HG03097 (cell line): ENCODE measurements at regions not wholly inside any gene's neighbourhood (a gene's known extent, or its start where the extent isn't known, plus 50 kb on each side); places are given as distances from the start of the nearest gene placed in this dataset.

Experiments used
- ATAC-seq: cut with Tn5 transposase; IDR thresholded peaks from one replicate; pipeline ENCODE4 v1.9.1; 2021; ENCODE audit not compliant: unreplicated experiment, low FRiP score

- ATAC-seq: no peak
These were observed 515.1 kb upstream of the DIPK2B start for GRCh38 chrX:45715748-45716147.

- no peak for ATAC-seq
These were observed 514.2 kb upstream of the DIPK2B start for GRCh38 chrX:45714866-45715265.

- no peak for ATAC-seq
These were observed 511.4 kb upstream of the DIPK2B start for GRCh38 chrX:45712067-45712466.

- no peak for ATAC-seq
These were observed 510.6 kb upstream of the DIPK2B start for GRCh38 chrX:45711231-45711630.

GRCh38 chrX:45710081-45710801 lies 509.6 kb upstream of the DIPK2B start:
- peak; percentile 84 for ATAC-seq

GRCh38 chrX:45709381-45709780 lies 508.7 kb upstream of the DIPK2B start:
- ATAC-seq: no peak

GRCh38 chrX:45699158-45699557 lies 498.5 kb upstream of the DIPK2B start:
- no peak for ATAC-seq

- no peak for ATAC-seq
These were observed 496.9 kb upstream of the DIPK2B start for GRCh38 chrX:45697591-45697990.

GRCh38 chrX:45696736-45697135 lies 496.1 kb upstream of the DIPK2B start:
- ATAC-seq: no peak

- ATAC-seq: no peak
These were observed 489.3 kb upstream of the DIPK2B start for GRCh38 chrX:45689971-45690370.

- ATAC-seq: no peak
These were observed 483.2 kb upstream of the DIPK2B start for GRCh38 chrX:45683914-45684313.

GRCh38 chrX:45681891-45682290 lies 481.2 kb upstream of the DIPK2B start:
- no peak for ATAC-seq

- ATAC-seq: no peak
These were observed 469.2 kb upstream of the DIPK2B start for GRCh38 chrX:45669715-45670340.

- ATAC-seq: no peak
These were observed 468.2 kb upstream of the DIPK2B start for GRCh38 chrX:45668686-45669443.

- no peak for ATAC-seq
These were observed 467.0 kb upstream of the DIPK2B start for GRCh38 chrX:45667666-45668065.

GRCh38 chrX:45664727-45665290 lies 464.1 kb upstream of the DIPK2B start:
- no peak for ATAC-seq

GRCh38 chrX:45660477-45660876 lies 459.8 kb upstream of the DIPK2B start:
- no peak for ATAC-seq

GRCh38 chrX:45633419-45633818 lies 432.7 kb upstream of the DIPK2B start:
- no peak for ATAC-seq

GRCh38 chrX:45632506-45632905 lies 431.8 kb upstream of the DIPK2B start:
- no peak for ATAC-seq

GRCh38 chrX:45630078-45630477 lies 429.4 kb upstream of the DIPK2B start:
- ATAC-seq: no peak

- ATAC-seq: no peak
These were observed 427.4 kb upstream of the DIPK2B start for GRCh38 chrX:45628041-45628440.
